Mammary epithelial cell (primary cell): ENCODE measurements at regions not wholly inside any gene's neighbourhood (a gene's known extent, or its start where the extent isn't known, plus 50 kb on each side); places are given as distances from the start of the nearest gene placed in this dataset.

ENCODE experiments used
- EZH2 ChIP-seq: IDR thresholded peaks from 2 replicates; pipeline ENCODE4 v1.6.1; 2012; ENCODE audit warnings: low read length, inconsistent platforms, borderline replicate concordance
- TF ChIP-seq, protein P1 (sequence below), 2 donors: IDR thresholded peaks in 1 of 2; conservative IDR thresholded peaks in 1 of 2; 2 replicates each; pipeline ENCODE4 v1.5.1; 2011 to 2012; ENCODE audit warnings: inconsistent platforms in 2 of 2, low read length in 2 of 2, mild to moderate bottlenecking in 2 of 2, control low read depth in 1 of 2, low read depth in 1 of 2; ENCODE audit not compliant: insufficient read depth in 1 of 2; ENCODE audit errors: extremely low read depth in 1 of 2

DNA sequence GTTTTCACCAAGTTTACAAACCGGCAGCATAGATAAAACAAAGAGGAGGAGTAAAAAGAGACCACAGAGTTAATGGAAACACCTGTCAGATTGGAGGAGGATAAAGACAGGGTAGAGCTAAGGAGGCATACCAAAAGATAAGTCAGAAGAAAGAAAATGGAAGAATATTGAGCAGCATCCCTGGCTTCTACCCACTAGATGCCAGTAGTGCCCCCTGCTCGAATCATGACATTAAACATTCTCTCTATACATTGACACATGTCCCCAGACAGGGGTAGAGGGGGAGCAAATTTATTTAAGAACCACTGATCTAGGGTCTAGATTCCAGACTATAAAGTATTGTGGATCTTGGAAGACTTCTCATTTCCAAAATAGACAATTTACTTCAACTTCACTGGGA lies 159.8 kb upstream of the ETAA1 start:
- TF ChIP-seq, protein P1, sequence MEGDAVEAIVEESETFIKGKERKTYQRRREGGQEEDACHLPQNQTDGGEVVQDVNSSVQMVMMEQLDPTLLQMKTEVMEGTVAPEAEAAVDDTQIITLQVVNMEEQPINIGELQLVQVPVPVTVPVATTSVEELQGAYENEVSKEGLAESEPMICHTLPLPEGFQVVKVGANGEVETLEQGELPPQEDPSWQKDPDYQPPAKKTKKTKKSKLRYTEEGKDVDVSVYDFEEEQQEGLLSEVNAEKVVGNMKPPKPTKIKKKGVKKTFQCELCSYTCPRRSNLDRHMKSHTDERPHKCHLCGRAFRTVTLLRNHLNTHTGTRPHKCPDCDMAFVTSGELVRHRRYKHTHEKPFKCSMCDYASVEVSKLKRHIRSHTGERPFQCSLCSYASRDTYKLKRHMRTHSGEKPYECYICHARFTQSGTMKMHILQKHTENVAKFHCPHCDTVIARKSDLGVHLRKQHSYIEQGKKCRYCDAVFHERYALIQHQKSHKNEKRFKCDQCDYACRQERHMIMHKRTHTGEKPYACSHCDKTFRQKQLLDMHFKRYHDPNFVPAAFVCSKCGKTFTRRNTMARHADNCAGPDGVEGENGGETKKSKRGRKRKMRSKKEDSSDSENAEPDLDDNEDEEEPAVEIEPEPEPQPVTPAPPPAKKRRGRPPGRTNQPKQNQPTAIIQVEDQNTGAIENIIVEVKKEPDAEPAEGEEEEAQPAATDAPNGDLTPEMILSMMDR (conservative IDR thresholded peaks at IDR 0.05 in 1 of 2, IDR thresholded peaks at IDR 0.05 in 1 of 2; ENCODE audit: extremely low read depth in 1 of 2, insufficient read depth in 1 of 2, low read depth in 1 of 2, low read length in 2 of 2): peak in 1 of 2 donors; percentile 35
- no peak for TF ChIP-seq EZH2
